NCI-H1048 (cell line): ENCODE measurements at regions not wholly inside any gene's neighbourhood (a gene's known extent, or its start where the extent isn't known, plus 50 kb on each side); places are given as distances from the start of the nearest gene placed in this dataset.

ENCODE experiments used
- DNase-seq: peaks from one replicate; lab custom pipeline; 2025; lab: John Stamatoyannopoulos, UW

DNA sequence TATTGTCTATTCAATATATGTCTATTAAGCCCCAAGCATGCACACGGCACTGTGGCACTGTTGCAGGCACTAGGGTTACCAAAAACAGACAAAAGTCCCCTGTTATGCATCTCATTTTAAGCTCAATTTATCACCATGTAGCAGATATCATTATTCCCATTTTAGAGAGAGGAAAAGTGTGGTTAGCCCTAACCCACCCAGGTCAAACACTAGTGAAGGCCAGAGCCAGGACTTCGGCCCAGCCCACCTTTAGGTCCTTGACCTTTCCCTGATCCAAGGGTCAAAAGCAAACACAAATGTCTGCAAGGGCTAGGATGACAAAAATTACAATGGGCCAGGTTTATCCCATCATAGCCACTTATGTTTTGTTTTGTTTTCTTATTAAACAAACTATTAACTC, 130.3 kb upstream of the NUDT7 start:
- no peak for DNase-seq

DNA sequence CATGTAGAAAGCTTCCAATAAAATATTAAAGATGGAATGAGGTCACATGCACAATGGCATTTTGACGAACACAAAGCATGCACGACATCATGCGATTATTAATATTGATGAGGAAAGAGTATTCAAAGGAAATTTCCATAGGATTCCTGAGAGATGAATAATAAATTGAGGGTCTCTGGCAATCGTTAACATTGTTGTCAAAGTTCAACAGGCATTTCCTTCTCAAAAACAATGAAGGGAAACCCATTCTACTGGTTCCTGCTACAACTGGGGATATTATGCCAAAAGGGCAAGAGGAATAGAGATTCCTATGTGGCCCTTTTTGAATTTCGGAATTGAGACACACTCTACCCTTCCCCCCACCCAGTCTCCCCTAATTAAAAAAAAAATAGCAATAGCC, 128.3 kb upstream of the NUDT7 start:
- no peak for DNase-seq

GRCh38 chr16:77594799-77595596, 127.3 kb upstream of the NUDT7 start:
- DNase-seq, result no peak

DNA sequence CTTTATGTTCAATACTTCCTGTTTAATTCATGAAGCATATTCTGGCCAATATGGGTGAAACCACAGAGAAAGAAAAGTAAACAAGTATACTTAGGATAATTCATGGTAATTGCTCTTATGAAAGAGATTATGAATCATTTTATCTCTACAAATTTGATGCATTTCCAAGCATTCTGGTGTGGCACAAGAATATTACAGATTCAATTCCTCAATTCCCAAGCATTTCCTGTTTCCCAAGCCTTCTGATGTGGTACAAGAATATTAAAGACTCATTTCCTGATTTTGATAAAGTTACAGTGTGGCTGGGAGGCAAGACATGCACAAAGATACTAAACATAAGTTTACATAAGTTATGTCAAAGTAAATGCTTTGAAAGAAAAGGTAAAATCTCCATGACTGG, 126.1 kb upstream of the NUDT7 start:
- DNase-seq, result no peak

DNA sequence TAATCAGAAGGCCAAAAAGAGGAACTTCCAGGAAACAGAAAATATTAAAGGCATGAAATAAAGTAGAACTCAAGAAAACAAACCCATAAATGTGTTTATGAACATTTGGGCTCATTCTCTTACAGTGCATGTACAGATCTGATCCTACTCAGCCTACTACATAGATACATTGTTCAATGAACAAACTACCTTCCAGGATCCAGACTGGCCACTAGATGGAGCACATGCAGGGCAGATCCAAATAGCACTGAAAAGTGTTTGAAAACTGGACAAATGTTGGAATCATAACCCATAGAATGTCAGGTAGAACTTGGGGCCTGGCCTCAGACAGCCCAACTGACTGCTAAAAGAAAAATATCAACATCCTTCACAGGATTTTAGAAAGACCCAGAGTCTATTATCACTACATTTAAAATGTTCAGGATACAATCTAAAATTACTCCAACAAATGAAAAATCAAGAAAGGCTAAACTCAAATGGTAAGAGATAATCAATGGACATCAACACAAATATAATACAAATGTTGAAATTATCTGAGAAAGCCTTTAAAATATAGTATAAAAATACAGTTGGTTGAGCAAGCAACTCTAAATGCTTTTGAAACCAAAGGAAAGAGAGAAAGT, 122.4 kb upstream of the NUDT7 start:
- DNase-seq, result no peak

DNA sequence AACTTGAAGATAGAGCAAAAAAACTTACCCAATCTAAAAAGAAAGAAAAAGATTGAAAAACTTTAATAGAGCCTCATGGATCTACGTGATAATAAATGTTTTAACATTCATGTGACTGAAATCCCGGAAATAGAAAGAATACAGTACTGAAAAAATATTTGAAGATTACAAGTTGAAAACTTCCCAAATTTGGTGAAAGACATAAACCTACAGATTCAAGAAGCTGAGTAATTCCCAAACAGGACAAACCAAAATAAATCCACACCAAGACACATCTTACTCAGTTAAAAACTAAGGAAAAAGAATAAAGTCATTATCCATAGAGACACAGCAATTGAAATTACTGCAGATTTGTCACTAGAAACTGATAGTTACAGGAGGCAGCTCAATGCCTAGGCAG, 121.8 kb upstream of the NUDT7 start:
- DNase-seq, result no peak

DNA sequence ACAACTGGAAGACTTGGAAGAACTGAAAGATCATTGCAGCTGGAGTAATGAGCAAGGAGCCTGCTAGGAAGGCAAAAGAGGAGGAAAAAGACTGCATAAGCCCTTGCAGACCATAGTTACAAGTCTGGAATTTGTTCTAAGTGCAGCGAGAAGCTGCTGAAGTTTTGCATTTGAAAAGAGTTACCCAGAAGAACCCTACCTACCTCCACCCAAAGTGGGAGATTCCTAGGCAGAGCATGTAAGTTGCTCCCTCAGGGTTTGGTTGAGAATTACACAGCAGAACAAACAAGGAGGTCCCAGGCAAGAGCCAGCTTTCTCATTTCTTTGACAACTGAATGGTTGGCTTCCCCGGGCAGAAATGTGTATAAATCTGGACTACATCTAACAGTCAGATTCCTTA, 118.7 kb upstream of the NUDT7 start:
- DNase-seq, result no peak

DNA sequence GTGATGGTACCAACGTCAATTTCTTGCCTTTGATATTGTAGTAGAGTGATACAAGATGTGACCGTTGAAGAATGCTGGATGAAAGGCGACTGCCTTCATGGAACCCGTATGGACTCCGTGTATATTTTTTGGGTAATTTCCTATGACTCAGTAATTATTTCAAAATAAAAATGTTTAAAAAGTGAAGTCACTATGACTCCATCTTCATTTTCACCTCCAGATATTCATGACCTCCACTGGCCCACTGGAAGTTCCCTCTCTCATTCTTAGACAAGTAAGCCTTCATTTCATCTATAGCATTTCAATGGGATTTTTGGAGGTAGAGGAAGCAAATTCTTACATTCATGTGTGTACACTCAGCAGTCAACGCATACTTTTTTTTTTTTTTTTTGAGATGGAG, 111.8 kb upstream of the NUDT7 start:
- DNase-seq, result no peak

- DNase-seq, result no peak
These were observed 110.9 kb upstream of the NUDT7 start for GRCh38 chr16:77611386-77611785.

DNA sequence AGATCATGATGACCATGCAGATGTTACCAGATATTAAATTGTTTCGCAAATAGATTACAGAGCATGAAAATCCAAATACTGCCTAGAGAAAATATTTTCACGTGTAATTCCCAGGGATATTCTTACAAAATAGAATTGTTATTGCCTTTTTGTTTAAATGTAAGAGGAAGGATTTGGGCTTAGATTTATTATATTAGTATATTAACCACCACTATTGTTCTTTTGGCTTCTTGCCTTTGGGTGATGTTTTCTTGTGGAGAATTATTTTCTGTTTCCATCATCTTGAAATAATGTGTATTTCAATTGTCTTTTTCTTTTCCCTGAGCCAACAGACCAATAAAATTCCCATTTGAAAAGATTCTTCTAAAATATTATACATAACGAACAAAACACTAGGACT, 109.7 kb upstream of the NUDT7 start:
- DNase-seq, result no peak

GRCh38 chr16:77613095-77613494, 109.2 kb upstream of the NUDT7 start:
- no peak for DNase-seq

DNA sequence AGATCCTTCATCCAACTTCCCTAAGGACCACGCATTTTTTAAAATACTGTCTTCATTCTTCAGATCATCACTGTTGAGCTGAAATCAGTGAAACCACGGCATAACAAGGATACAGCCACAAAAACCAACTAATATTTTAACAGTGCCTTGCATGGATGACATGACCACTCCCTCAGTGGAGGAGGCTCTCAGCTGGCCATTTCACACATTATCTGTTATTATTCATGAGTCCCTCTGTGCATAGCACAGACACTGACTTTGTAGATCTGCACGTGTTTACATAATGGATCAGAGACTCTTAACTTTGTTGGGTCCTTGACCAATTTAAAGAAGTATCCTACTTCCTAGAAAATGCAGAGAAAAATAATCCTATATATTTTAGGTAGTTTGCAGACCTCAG, 104.8 kb upstream of the NUDT7 start:
- no peak for DNase-seq

DNA sequence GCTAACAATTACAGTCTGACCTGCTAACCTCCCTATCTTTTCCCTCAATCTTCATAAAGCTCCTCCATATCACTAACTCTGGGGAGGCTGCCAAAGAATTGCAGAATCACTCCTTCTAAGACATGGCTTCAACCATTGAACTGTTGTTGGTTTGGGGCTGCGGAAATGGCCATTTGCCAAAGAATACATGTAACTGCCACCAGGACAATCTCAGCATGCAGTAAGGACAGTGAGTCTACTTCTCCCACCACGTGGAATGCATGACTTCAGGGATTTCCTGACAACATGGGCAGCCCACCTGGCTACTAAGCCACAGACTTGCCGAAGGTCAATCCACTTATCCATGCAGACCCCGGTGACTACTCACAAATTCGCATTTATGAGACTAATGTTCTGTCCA, 104.3 kb upstream of the NUDT7 start:
- no peak for DNase-seq

- no peak for DNase-seq
These were observed 103.4 kb upstream of the NUDT7 start for GRCh38 chr16:77618951-77619350.

DNA sequence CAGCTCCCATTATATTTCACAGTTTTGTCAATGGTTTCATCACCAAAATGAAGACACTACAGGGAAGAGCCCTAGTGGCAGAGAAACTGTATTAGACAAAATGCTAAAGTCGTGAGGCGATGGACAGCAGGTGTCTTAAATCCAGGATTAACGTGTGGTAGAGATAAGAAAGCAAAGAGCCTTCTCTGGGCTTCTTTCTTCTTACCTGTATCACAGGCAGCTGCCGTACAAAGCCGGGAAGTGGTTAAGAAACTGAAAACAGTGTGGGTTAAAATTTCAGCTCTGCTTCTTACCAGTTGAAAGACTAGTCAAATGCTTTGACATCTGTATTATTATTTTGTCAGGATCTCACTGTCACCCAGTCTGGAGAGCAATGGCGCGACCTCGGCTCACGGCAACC, 98.2 kb upstream of the NUDT7 start:
- DNase-seq, result no peak

DNA sequence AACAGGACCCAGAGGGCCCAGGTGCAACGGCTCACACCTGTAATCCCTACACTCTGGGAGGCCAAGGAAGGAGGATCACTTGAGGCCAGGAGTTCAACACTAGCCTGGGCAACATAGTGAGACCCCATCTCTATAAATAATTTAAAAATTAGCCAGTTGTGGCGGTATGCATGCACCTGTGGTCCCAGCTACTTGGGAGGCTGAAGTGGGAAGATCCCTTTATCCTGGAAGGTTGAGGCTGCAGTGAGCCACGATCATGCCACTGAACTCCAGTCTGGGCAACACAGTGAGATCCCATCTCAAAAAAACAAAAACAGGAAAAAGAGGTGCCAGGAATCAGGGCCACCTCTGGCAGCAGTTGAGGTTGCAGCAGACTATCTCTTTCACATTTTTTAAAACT, 85.7 kb upstream of the NUDT7 start:
- DNase-seq, result no peak

DNA sequence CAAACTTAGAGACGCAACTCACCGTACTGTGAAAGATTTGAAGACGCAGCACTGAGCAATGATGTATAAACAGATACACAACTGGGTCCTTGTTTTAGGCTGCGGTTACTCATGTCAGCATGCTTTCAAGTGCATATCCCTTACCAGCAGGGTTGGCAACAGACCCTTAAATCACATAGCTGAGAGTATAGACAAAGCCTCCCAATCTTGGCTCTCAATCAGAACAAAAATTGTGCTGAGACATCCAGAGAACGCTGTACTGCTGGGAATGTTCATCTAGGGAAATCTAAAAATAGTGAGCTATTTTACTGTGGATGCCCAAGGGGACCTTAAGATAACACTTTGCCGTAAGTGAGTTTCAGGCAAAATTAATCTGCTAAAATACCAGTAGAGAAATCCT, 84.4 kb upstream of the NUDT7 start:
- DNase-seq, result no peak

GRCh38 chr16:77643176-77643575, 79.1 kb upstream of the NUDT7 start:
- no peak for DNase-seq

GRCh38 chr16:77645764-77646163, 76.5 kb upstream of the NUDT7 start:
- no peak for DNase-seq

DNA sequence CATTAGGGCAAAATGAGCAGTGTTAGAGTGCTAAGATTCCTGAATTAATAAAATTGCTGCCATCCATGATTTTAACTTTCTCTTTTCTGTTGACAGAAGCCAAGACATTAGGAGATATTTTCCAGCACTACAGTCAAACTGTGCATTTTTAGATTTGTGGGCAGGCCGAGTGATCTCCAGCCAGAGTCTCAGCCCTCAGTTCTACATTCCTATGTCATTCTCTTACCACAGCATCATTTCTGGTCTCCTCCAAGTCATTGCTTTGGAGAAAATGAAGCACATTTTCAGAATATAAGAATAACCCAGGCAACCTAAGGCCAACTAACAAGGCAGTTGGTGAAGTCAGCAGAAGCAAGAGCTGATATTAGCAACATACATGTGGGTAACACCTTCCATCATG, 74.6 kb upstream of the NUDT7 start:
- DNase-seq, result no peak

DNA sequence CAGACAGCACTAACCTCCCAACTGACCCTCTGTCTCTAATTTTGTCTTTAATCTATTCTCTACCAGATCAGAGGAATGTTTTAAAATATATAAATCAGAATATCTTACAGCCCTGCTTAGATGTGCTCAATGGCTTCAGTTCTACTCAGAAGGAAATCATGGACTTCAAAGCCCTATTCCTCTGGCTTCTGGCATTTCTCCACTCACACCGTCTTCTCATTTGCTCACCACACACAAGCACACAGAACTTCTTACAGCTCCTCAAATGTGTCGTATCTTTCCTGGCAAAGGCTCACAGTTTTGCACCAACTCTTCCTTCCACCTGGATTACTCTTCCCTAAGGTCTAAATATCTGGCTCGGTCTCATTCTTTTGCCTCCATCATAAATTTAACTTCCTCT, 71.6 kb upstream of the NUDT7 start:
- no peak for DNase-seq

DNA sequence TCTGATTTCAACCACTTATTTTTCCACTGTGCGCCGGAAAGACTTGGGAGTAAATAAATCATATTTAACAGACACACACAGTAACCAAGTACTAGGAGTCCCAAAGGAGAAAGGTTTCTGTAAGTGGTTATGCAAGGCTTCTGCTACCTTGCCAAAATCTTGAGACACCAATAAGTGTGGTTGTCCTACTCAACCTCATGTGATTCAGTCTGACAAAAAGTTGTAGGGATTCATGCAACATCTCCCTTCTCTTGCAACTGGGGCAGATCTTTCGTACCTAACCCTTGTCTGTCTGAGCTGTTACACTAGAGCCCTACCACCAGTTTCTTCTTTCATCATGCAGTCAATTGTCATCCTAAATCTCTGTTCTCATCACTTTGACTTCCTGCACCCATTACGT, 69.9 kb upstream of the NUDT7 start:
- DNase-seq, result no peak

DNA sequence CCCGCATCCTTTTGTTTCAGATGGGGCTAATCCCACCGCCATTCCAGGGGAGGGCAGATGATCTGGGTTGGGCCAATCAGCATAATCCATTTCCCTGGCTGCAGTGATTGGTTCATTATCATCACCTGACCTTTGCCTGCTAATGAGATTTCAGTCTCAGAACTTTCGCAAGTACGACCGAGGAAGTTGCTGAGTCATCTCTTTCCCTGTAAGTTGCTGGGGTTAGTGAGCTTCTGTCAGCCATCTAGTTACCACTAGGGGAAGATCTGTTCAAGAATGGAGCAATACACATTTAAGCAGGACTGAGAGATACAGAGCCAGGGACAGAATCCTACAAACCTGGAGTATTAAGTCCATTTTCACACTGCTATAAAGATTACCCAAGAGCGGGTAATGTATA, 65.3 kb upstream of the NUDT7 start:
- no peak for DNase-seq

- no peak for DNase-seq
These were observed 62.0 kb upstream of the NUDT7 start for GRCh38 chr16:77660311-77660710.
